NCI-H1105 treated with DMSO at 0.1 percent for 48 hours (cell line): ENCODE measurements at regions not wholly inside any gene's neighbourhood (a gene's known extent, or its start where the extent isn't known, plus 50 kb on each side); places are given as distances from the start of the nearest gene placed in this dataset.
"Not testable (repeated sequence)": the region's sequence is repeated elsewhere in the genome, so short reads cannot be mapped to it uniquely, and the experiment has no call there.

Source experiments
- DNase-seq: peaks from one replicate; lab custom pipeline; 2025; lab: John Stamatoyannopoulos, UW

DNA sequence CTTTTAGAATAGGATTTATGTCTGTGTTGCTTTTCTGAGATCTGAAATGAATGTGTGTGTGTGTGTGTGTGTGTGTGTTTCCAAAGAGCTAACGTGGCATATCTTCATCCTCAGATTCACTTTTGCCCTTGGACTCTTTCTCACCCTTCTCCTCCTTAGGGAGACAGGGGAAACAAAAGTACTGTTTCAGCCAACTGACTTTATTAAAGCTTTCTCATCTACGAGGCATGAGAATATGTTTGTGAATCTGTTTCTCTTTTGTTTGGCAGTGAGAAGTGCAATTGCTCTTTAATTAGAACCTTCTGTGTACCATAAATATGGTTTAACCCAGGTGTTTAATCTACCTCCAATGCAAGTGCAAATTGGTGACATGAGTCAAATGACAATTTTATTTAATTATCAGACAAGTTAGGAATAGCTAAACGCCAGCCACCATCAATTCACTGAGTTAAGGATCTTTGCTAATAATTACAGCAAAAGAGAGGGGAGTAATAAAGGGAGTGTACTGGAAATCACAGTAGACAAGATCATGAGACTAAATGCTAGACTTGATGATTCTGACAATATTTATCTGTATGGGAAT lies 186.4 kb upstream of the COL3A1 start:
- DNase-seq, result no peak

DNA sequence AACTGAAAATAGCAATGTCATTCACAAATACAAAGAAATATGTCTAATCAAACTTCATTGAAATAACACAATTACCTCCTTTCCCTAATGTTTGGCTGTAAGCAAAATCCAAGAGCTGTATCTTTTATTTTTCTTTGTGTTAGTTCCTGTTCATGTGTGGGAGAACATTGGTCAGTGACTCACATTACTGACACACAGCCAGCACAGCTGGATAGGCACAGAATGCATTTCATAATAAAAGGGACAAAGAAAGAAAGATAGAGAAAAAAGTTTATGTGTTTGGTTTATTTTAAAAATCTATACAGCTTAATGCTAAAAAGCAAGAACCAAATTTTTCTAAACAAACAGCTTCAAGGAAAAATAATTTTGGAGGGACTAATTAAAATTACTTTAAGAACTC lies 185.6 kb upstream of the COL3A1 start:
- no peak for DNase-seq

DNA sequence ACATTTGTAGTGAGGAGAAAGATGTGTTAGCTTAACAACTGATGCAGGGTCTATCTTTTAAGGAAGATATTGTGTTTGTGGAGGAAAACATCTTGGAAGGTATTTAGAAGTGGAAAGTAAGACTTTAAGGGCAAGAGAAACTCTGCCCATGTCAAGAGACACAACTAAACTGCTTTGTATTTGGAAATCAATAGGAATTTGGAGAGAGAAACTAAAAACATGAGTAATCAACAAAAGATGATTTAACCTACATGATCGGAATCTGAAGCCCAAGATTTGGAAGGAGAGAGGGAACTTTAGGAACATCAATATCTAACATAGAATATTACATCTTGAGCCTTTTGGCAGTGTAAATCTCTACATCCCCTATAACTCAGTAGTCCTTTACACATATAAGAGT lies 184.2 kb upstream of the COL3A1 start:
- DNase-seq, result no peak

DNA sequence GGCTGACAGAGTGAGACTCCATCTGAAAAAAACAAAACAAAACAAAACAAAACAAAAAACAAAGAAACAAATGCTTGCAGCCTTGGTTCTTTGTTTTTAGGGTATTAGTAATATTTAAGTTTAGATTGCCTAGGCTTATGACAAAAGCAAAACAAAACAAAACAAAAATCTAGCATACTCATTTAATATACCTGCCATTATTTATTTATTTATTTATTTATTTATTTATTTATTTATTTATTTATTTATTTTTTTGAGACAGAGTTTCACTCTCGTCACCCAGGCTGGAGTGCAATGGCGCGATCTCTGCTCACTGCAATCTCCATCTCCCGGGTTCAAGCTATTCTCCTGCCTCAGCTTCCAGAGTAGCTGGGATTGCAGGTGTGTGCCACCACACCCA lies 179.7 kb upstream of the COL3A1 start:
- DNase-seq, result not testable (repeated sequence)

DNA sequence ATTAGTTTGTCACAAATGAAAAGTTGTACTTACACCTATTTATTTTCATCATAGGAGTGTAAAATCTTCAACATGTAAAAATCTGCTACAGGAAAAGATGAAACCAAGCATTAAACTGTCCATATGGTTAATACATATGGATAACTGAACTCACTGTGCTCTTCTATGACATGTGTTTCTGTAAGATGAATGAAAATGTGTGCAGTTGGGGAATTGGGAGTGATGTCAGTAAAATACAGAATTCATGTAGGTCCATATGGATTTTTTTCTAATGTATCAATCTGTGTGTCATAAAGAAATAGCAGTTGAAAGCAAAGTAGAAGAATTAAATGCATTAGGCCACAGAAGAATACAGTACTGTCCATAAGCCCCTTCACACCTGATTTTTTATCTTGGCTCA lies 178.4 kb upstream of the COL3A1 start:
- no peak for DNase-seq

DNA sequence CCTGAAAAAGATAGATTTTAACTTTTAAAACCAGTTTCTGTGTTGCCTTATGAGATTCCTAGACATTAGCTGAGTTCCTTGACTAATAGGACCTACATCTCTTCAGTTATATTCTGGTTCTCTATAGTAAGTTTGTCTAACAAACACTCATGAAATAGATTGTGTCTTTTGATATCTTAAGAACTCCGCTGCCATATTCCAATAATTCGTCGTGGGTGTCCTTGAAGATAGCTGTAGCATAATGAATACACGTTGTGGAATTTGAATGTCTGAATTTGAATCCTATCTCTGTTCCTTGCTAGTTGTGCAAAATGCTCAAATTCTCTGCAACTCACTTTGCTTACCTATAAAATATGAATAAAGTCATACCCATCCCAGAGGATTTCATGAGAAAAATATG lies 176.8 kb upstream of the COL3A1 start:
- DNase-seq, result no peak

DNA sequence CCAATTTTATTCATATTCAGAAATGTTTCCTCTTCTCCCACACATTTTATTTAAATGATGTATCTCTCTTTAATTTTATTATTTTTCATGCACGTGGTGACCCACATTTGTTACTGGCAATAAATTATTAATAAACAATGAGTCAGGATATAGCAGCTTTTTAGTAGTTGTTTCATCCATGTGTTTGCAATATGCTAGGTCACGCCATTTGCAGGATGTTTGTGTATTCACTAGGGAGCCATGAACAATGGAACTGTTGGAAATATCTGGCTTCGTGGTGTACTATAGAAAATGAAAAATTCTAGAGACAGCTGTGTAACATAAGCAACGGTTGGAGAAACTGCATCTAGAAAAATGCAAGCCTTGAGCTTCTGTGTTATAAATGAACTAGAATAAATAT lies 176.0 kb upstream of the COL3A1 start:
- no peak for DNase-seq

DNA sequence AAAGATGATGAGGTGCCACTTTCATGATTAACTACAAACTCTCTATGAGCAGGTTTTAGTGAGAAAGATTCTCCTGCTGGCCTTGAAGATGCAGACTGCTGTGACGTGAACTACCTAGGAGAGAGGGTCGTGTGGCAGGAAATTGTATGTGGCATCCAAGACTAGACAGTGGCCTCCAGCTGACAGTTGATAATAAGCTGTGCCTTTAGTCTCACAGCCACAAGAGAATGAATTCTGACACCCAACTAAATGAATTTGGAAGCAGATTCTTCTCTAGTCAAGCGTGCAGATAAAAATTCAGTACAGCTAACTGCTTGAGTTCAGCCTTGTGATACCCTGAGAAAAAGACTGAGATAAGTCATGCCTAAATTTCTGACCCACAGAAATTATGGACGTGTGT lies 169.0 kb upstream of the COL3A1 start:
- no peak for DNase-seq

DNA sequence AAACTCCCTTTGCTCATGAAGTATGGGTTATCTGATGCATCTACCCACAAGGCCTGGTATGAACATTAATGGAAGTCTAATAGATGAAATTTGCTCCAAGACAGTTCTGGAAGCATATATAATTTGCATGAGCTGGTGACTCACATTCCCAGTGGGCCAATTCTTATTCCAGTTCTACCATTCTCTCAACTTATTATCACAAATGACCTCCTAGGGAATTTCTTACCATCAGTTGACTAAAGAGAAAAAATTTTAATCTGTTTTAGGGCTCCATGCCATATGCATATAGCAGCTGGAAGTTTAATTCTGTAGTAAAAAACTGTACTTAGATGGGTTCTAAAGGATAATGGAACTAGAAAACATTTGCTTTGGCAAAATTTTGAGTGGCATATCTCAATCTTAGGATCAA lies 165.2 kb upstream of the COL3A1 start:
- DNase-seq, result no peak

DNA sequence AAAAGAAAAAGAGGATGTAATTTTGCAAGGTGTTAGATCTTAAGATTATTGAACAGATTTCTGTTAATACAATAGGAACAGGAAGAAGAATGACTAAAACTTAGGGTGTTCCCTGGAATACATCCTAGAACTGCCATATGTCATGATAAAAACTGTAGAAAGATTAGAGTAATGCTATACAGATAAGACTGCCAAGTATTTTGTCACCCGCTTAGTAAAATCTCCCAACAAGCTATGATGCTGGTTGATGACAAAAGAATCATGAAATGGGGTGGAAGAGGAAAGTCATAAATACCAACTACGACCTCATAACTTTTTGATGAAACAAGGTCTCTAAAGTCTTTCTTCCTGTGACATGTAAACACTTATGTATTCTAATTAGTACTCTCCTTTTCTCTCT lies 163.6 kb upstream of the COL3A1 start:
- DNase-seq, result no peak

DNA sequence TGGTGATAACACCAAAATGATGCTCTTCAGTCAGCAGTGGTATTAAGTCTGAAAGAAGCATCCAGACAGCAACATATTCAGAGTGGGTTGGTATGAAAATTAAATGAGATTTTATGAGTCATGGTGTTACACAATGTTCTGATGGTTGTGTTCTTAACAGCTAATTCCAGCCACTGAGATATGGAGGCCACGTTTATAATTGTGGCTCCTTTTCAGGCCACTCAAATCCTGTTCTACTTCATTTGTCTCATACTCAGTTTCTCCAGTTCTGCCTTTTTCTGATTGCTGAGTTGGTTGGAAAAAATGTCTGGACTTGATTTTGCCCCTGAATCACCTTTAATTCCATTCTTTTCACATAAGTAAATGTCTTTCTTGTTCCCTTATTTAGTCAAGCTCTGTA lies 162.7 kb upstream of the COL3A1 start:
- no peak for DNase-seq

DNA sequence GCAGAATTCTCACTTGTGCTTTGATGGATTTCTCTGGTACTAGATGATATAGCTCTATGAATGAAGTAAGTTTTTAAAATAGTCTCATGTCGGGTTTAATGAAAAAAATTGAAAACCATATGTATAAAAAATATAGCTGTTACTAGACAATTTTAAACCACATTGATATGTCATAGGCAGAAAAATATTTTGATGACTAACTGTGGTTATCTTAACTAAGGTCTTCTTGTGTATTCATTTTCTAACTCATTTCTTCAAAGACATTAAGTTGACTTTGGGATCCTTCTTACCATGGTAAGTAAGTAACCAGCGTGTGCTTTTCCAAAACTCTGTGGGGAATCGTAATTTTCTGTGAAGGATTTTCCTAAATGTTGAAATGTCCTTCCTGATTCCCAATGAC lies 160.9 kb upstream of the COL3A1 start:
- no peak for DNase-seq

DNA sequence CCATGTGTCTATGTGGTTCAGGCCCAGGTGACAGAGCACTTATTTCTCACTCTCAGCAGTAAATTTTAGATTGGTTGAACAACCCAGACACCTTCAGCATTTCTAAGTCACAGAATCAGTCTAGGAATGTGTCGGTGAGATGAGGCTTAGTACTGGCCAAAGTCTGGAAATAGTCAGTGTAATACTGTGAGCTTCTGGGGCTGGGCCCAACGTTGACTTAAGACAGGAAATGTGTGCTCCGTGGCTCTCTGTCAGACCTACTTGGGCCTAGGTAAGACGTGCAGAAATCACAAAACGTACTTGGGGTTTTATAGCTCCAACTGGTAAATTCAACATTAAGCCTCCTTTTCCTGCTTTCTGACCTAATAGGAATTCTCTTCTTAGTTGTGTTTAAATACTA lies 160.3 kb upstream of the COL3A1 start:
- no peak for DNase-seq

DNA sequence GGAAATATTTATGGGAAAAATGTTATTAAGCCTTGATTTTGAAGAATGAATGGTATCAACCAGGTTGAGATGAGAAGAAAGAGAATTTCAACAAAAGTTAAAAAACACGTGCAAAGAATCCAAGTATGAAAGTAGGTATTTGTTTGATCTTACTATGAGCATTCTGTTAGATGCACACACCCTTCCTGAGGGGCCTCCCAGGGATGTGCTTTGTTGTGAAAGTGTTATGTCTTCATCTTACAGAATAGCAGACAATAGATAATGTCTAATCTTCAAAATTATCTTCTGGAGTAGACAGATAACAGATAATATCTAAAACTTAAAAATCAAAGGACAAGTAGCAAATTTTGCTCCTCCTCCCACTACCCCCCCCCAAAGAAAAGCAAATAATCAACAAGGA lies 155.2 kb upstream of the COL3A1 start:
- DNase-seq, result no peak

DNA sequence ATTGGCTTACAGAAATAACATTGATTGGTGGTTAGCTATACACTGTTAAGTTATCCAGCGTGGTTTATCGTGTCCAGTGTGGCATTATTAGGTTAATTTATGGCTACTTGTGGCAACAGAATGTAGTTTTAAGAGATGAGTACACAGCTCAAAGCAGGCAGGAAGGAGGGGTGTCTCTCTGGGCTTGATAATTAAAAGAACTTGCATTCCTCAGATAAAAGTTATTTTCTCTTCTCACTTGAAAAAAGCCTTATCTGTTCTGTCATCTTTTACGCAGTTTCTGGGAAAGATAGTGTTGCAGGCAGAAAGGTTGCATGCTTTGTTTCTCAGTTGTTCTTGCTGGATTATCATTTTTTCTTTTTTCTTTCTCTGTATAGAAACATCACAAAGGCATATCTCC lies 154.4 kb upstream of the COL3A1 start:
- DNase-seq, result no peak

DNA sequence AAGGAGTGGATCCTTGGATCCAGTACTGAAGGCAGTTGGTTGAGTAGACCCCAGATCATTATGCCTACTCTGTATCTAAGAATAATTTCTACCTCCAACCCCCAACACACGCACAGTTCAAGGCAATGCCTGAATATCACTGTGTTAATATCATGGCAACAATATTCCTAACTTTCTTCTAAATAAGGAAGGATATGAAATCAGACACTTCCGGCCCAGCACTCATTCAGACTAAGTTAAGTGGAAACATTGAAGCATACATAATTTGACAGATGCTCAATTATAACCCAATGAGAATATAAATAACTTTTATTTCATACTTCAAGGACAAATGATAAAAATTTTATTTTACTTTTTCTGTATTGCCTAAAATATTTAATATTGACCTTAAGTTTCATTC lies 153.6 kb upstream of the COL3A1 start:
- no peak for DNase-seq

DNA sequence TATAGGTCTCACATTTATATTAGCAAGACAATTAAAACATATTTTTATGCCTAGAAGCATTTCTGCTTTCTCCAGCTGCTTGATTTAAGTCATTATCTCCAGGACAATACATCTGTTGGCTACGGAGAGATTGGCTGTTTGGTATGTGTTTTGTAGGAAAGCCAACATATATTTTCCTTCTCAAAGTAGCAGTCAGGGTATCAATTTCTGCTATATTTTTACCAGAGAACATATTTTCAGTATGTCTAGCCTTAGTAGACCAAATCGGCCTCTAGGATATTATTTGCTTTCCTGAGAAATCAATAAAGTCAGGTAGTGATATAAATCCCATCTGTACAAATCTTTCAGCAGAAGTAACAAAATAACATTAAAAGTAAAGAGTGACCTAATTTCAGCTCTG lies 150.0 kb upstream of the COL3A1 start:
- no peak for DNase-seq

DNA sequence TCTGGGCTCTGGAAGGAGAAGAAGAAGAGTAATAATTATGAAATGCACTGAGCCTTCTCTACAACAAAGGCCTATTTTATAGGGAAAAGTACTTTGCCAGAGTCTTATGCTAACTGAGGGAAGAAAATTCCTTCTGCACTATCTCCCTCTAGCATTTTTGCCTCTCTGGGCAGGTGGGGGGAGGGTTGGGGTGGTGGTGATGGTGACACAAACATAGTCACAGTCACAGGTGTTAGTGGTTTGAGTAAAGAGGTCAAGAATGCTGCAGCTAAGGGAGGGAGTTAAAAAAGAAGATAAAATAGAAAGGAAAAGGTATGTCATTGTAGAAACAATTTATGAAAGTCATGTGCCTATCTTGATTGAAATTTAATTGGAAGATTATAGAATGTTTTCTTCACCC lies 140.8 kb upstream of the COL3A1 start:
- DNase-seq, result no peak

DNA sequence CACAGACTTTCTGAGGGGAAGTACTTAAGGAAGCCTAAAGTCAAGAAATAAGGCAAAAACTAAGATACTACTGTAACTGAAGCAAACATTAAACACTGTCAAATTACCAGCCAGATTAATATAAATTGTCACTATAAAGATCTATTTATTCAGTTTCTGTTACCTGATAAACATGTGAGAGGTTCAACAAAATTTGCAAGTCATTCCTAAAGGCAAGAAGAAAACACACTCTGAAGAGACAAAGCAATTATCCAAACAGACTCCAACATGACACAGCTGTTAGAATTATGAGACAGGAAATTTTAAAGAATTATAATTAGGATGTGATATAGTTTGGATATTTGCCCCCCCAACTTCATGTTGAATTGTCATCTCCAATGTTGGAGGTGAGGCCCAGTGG lies 140.4 kb upstream of the COL3A1 start:
- no peak for DNase-seq

DNA sequence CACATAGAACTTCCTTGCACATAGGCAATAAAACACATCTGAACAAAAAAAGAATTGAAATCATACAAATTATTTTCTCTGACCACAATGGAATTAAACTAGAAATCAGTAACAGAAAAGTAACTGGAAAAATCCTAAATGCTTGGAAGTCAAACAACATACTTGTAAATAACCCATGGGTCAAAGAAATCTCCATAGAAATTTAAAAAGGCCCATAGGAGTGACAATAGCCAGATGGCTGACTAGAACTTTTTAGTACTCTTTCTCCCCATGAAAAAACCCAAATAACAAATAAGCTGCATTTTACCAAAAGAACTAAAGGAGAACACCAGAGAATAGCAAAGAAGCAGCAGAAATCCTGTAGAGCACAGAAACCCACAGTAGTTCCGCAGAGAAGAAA lies 139.2 kb upstream of the COL3A1 start:
- no peak for DNase-seq

DNA sequence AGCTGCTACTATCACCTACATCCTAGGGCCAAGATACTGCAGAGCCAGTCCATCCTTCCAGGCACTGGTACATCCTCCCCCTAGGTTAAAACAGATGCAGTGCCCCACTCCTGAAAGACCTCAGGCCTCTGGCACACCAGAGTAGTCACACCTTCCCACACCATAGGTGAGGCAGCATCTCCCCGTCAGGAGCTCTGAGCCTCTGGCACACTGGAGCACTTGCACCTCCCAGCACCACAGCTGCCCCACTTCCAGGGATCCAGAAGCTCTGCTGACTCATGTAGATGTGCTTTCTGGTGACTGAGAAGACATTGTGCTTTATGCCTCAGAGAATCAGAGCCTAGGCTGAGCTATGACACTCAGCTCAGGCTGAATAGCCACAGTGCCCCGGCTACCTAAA lies 138.4 kb upstream of the COL3A1 start:
- DNase-seq, result no peak

DNA sequence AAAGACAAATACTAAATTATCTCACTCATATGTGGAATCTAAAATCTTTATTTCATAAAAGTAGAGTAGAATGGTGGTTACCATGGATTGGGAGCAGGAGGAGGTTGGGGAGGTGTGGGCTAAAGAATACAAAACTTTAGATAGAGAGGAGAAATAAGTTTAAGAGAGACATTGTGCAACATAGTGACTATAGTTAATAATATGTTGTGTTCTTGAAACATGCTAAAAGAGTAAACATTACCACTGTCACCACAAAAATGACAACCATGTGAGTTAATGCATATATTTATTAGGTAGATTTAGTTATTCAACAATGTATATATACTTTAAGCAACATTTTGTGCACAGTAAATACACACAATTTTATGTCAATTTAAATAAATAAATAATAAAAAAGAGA lies 128.5 kb upstream of the COL3A1 start:
- no peak for DNase-seq

DNA sequence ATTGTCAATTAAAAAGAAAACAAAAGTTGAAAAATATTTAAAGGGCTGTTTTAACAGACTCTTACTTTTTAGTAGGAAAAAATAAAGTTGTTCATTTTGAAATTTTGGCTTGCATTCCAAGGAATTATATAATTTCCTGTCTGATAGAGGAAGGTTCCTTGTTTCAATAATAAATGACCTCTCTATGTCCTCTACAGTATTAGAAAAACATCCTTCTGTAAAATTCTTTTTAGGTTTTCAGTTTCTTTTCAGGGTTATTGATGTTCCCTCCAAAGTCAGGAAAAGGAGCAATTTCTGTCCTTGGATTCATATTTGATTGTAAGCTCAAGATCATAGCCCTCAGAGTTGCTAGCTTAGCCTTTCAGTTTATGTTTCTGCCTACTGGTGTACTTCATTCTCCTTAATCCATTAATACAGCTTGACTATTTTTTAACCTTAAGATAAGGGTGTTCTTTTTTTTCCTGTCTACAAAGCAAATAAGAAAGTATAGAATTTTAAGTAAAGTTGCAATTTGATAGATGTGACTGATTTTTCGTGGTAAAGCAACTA lies 125.2 kb upstream of the COL3A1 start:
- DNase-seq, result no peak

DNA sequence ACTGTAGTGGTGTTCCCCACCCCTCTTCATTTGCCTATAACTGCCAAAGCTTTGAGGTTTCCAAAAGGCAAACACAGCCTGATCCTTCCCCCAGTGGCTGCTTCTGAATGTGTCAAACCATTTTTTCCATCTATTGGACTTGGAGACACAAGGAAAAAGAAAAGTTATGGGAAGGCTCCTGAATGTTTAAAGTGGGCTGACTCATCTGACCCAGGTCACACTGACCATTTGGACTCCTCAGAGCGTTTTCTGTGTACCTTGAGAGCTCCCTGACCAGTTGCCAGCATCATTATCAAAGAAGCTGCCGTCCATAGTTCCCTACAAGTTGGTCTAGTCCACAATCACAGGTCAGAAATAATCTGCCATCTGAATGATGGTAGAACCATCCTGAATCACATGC lies 123.4 kb upstream of the COL3A1 start:
- DNase-seq, result no peak

DNA sequence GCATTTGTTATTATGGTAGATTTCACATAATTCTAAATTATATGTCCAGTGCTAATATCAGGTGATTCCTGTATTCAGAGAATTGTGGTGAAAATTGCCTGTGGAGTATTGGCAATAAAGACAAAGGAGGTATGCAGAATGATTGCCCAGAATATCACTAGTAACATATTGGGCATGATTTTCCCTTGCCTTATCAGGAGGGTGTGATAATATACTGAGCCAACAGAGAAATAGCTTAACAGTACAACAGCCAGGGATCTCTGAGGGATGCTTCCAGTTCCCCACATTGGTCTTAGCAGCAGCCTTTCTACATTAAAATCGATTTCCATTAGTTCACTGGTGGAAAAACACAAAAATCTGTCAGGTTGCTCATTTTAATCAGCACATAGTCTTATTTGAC lies 122.9 kb upstream of the COL3A1 start:
- DNase-seq, result no peak
